SKM-1 treated with dmso at 0.1 percent for 144 hours (cell line): ENCODE measurements at regions not wholly inside any gene's neighbourhood (a gene's known extent, or its start where the extent isn't known, plus 50 kb on each side); places are given as distances from the start of the nearest gene placed in this dataset.
"Not testable (repeated sequence)": the region's sequence is repeated elsewhere in the genome, so short reads cannot be mapped to it uniquely, and the experiment has no call there.

Experiments used
- DNase-seq: peaks from one replicate; lab custom pipeline; 2025; ENCODE audit not compliant: unreplicated experiment; lab: John Stamatoyannopoulos, UW

- DNase-seq, result peak; percentile 79
Observed at GRCh38 chr22:22773979-22774604, 113.5 kb upstream of the IGLL5 start.

GRCh38 chr22:22774762-22775161 lies 112.9 kb upstream of the IGLL5 start:
- not testable (repeated sequence) for DNase-seq

GRCh38 chr22:22776121-22776520 lies 111.5 kb upstream of the IGLL5 start:
- no peak for DNase-seq

GRCh38 chr22:22779213-22779612 lies 108.4 kb upstream of the IGLL5 start:
- DNase-seq, result no peak

GRCh38 chr22:22783575-22783974 lies 104.0 kb upstream of the IGLL5 start:
- no peak for DNase-seq

- DNase-seq, result no peak
Observed at GRCh38 chr22:22784249-22785039, 103.2 kb upstream of the IGLL5 start.

GRCh38 chr22:22785316-22786065 lies 102.1 kb upstream of the IGLL5 start:
- no peak for DNase-seq

GRCh38 chr22:22786301-22787115 lies 101.1 kb upstream of the IGLL5 start:
- no peak for DNase-seq

- DNase-seq, result no peak
Observed at GRCh38 chr22:22787151-22787550, 100.5 kb upstream of the IGLL5 start.

GRCh38 chr22:22787786-22788459 lies 99.7 kb upstream of the IGLL5 start:
- peak; percentile 61 for DNase-seq

GRCh38 chr22:22788460-22789037 lies 99.1 kb upstream of the IGLL5 start:
- DNase-seq, result no peak

GRCh38 chr22:22789233-22789921 lies 98.2 kb upstream of the IGLL5 start:
- DNase-seq, result no peak

- DNase-seq, result no peak
Observed at GRCh38 chr22:22789922-22790845, 97.4 kb upstream of the IGLL5 start.

- no peak for DNase-seq
Observed at GRCh38 chr22:22791438-22792181, 96.0 kb upstream of the IGLL5 start.

GRCh38 chr22:22792205-22792786 lies 95.3 kb upstream of the IGLL5 start:
- DNase-seq, result not testable (repeated sequence)

- DNase-seq, result not testable (repeated sequence)
Observed at GRCh38 chr22:22795639-22796038, 92.0 kb upstream of the IGLL5 start.

GRCh38 chr22:22796724-22797123 lies 90.9 kb upstream of the IGLL5 start:
- DNase-seq, result no peak
